CD4-positive, alpha-beta memory T cell (primary cell): ENCODE measurements at regions not wholly inside any gene's neighbourhood (a gene's known extent, or its start where the extent isn't known, plus 50 kb on each side); places are given as distances from the start of the nearest gene placed in this dataset.

Source experiments
- CTCF ChIA-PET: fragments of 350-600 bp; sonication (Branson Sonifier 250); formaldehyde crosslinking; loops from one replicate; lab custom pipeline; 2021; ENCODE audit warnings: inconsistent platforms; ENCODE audit not compliant: partially characterized antibody; lab: Charles Lee
- POLR2A ChIA-PET: fragments of 350-600 bp; sonication (Branson Sonifier 250); formaldehyde crosslinking; loops from one replicate; lab custom pipeline; 2021; ENCODE audit not compliant: partially characterized antibody; lab: Charles Lee
- DNase-seq, 5 donors: peaks; one replicate each; pipeline versions ENCODE4 v3.0.0 to v3.0.0-alpha.2; 2020 to 2022; ENCODE audit warnings: mixed read lengths in 1 of 5
- H3K27ac ChIP-seq: one replicate; pipeline ENCODE4 v1.7.0; 2013; ENCODE audit warnings: low read depth, low read length
- H3K27me3 ChIP-seq: 2 replicates; pipeline ENCODE4 v1.7.0; 2013; ENCODE audit warnings: mild to moderate bottlenecking, low read length, moderate library complexity; ENCODE audit not compliant: insufficient read depth
- H3K36me3 ChIP-seq: 2 replicates; pipeline ENCODE4 v1.7.0; 2013; ENCODE audit warnings: mild to moderate bottlenecking, low read length, moderate library complexity; ENCODE audit not compliant: insufficient read depth
- H3K4me1 ChIP-seq: 2 replicates; pipeline ENCODE4 v1.7.0; 2013; ENCODE audit warnings: mild to moderate bottlenecking, low read length, moderate library complexity; ENCODE audit not compliant: insufficient read depth
- H3K4me3 ChIP-seq, 2 donors: one replicate each; pipeline ENCODE4 v1.7.0; 2013; ENCODE audit warnings: low read length in 2 of 2, mild to moderate bottlenecking in 1 of 2
- H3K9me3 ChIP-seq, 2 donors: one replicate each; pipeline ENCODE4 v1.7.0; 2013; ENCODE audit warnings: low read length in 2 of 2, control low read depth in 1 of 2; ENCODE audit not compliant: control insufficient read depth in 1 of 2
- H3K27ac Mint-ChIP-seq, 7 donors: one replicate each; pipeline ENCODE4 v1.8.0; 2020 to 2021; ENCODE audit warnings: mixed read lengths in 7 of 7, mild to moderate bottlenecking in 6 of 7, inconsistent platforms in 3 of 7, moderate library complexity in 3 of 7
- H3K27me3 Mint-ChIP-seq, 2 donors: one replicate each; pipeline ENCODE4 v1.8.0; 2020 to 2021; ENCODE audit warnings: mixed read lengths in 2 of 2
- H3K36me3 Mint-ChIP-seq, 2 donors: one replicate each; pipeline ENCODE4 v1.8.0; 2020 to 2021; ENCODE audit warnings: mixed read lengths in 2 of 2, inconsistent platforms in 1 of 2, mild to moderate bottlenecking in 1 of 2
- H3K4me1 Mint-ChIP-seq, 4 donors: one replicate each; pipeline ENCODE4 v1.8.0; 2020 to 2021; ENCODE audit warnings: mixed read lengths in 4 of 4, mild to moderate bottlenecking in 1 of 4
- H3K4me3 Mint-ChIP-seq, 8 donors: one replicate each; pipeline ENCODE4 v1.8.0; 2020 to 2021; ENCODE audit warnings: mixed read lengths in 8 of 8, mild to moderate bottlenecking in 7 of 8, moderate library complexity in 6 of 8, inconsistent platforms in 3 of 8
- H3K9me3 Mint-ChIP-seq, 8 donors: one replicate each; pipeline ENCODE4 v1.8.0; 2020 to 2021; ENCODE audit warnings: mixed read lengths in 8 of 8, mild to moderate bottlenecking in 5 of 8, inconsistent platforms in 3 of 8, moderate library complexity in 1 of 8
- intact Hi-C: fragments of 100-400 bp; cut with micrococcal nuclease; formaldehyde crosslinking; loops from one replicate; pipeline ENCODE4 v1.15.1; 2023

GRCh38 chr7:119522698-119523097 lies 750.3 kb upstream of the KCND2 start:
- Mint-ChIP-seq H3K36me3 (no peaks in the 10 kb centered on the region), H3K4me1 (no peaks in the 10 kb centered on the region), H3K27me3 (no peaks in the 10 kb centered on the region), H3K27ac (no peak overlapping the region), H3K9me3 (peaks cover 0 to 27% (median 6%) of the 10 kb centered on the region in 8 donors), H3K4me3 (no peak overlapping the region)
- H3K4me3 ChIP-seq = no peak overlapping the region
- intact Hi-C loops = no loop called here
- no peak for DNase-seq
- H3K27ac ChIP-seq = no peak overlapping the region
- H3K27me3 ChIP-seq = no peaks in the 10 kb centered on the region
- ChIA-PET POLR2A (no interaction called here), CTCF (no interaction called here)
- no peaks in the 10 kb centered on the region for H3K4me1 ChIP-seq
- H3K9me3 ChIP-seq = no peaks in the 10 kb centered on the region
- H3K36me3 ChIP-seq = no peaks in the 10 kb centered on the region

DNA sequence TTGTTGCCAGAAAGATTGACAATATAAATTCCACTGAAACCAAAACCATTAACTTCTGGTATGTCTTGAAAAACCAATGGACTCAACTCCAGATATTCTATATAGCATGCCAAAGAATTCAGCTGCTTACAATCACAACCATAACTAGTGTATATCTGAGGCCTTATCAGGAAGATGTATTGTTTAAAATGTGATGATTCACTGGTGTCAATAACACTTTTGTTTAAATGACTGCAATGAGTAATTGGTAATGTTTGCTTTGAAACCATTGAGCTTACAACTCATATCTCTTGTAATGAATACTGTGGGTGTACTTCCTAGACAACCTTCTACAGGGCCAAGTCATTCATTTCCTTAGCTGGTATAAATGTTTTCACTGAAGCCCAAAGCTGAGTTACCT lies 727.9 kb upstream of the KCND2 start:
- H3K9me3 ChIP-seq = no peaks in the 10 kb centered on the region
- CTCF ChIA-PET = no interaction called here
- no peaks in the 10 kb centered on the region for H3K36me3 ChIP-seq
- H3K9me3 Mint-ChIP-seq = peaks cover 2 to 8% (median 4%) of the 10 kb centered on the region in 8 donors
- no peak for DNase-seq
- POLR2A ChIA-PET = no interaction called here
- H3K4me3 ChIP-seq = no peak overlapping the region
- H3K27ac Mint-ChIP-seq = no peak overlapping the region
- no peak overlapping the region for H3K27ac ChIP-seq
- no peaks in the 10 kb centered on the region for H3K4me1 ChIP-seq
- H3K36me3 Mint-ChIP-seq = no peaks in the 10 kb centered on the region
- intact Hi-C loops = no loop called here
- H3K4me1 Mint-ChIP-seq = no peaks in the 10 kb centered on the region
- H3K27me3 Mint-ChIP-seq = no peaks in the 10 kb centered on the region
- H3K4me3 Mint-ChIP-seq = no peak overlapping the region
- H3K27me3 ChIP-seq = no peaks in the 10 kb centered on the region

DNA sequence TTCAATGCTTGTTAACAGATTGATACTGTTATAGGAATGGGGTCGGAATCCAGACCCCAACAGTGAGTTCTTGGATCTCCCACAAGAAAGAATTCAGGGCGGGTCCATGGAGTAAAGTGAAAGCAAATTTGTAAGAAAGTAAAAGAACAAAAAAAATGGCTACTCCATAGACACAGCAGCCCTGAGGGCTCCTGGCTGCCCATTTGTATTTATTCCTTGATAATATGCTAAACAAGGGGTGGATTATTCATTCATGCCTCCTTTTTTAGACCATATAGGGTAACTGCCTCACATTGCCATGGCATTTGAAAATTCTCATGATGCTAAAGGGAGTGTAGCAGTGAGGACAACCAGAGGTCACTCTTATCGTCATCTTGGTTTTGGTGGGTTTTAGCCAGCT lies 717.2 kb upstream of the KCND2 start:
- no peaks in the 10 kb centered on the region for H3K27me3 ChIP-seq
- CTCF ChIA-PET = no interaction called here
- no peak overlapping the region for H3K27ac Mint-ChIP-seq
- H3K27ac ChIP-seq = no peak overlapping the region
- no peaks in the 10 kb centered on the region for H3K4me1 ChIP-seq
- intact Hi-C loops = no loop called here
- peaks cover 0 to 3% of the 10 kb centered on the region in 2 donors for H3K9me3 ChIP-seq
- no peaks in the 10 kb centered on the region for H3K36me3 ChIP-seq
- DNase-seq = no peak
- H3K4me3 Mint-ChIP-seq = no peak overlapping the region
- H3K4me1 Mint-ChIP-seq = no peaks in the 10 kb centered on the region
- H3K36me3 Mint-ChIP-seq = no peaks in the 10 kb centered on the region
- no peak overlapping the region for H3K4me3 ChIP-seq
- no peaks in the 10 kb centered on the region for H3K27me3 Mint-ChIP-seq
- POLR2A ChIA-PET = no interaction called here
- H3K9me3 Mint-ChIP-seq = peaks cover 2 to 11% (median 6%) of the 10 kb centered on the region in 8 donors

GRCh38 chr7:119556436-119556835 lies 716.5 kb upstream of the KCND2 start:
- H3K9me3 ChIP-seq = peaks cover 0 to 3% of the 10 kb centered on the region in 2 donors
- H3K27ac ChIP-seq = no peak overlapping the region
- H3K4me3 ChIP-seq = no peak overlapping the region
- CTCF ChIA-PET = no interaction called here
- H3K27me3 Mint-ChIP-seq = no peaks in the 10 kb centered on the region
- no peaks in the 10 kb centered on the region for H3K4me1 Mint-ChIP-seq
- DNase-seq = no peak
- H3K9me3 Mint-ChIP-seq = peaks cover 2 to 11% (median 5%) of the 10 kb centered on the region in 8 donors
- H3K4me1 ChIP-seq = no peaks in the 10 kb centered on the region
- H3K27ac Mint-ChIP-seq = no peak overlapping the region
- intact Hi-C loops = no loop called here
- H3K36me3 Mint-ChIP-seq = no peaks in the 10 kb centered on the region
- H3K36me3 ChIP-seq = no peaks in the 10 kb centered on the region
- POLR2A ChIA-PET = no interaction called here
- no peak overlapping the region for H3K4me3 Mint-ChIP-seq
- no peaks in the 10 kb centered on the region for H3K27me3 ChIP-seq

DNA sequence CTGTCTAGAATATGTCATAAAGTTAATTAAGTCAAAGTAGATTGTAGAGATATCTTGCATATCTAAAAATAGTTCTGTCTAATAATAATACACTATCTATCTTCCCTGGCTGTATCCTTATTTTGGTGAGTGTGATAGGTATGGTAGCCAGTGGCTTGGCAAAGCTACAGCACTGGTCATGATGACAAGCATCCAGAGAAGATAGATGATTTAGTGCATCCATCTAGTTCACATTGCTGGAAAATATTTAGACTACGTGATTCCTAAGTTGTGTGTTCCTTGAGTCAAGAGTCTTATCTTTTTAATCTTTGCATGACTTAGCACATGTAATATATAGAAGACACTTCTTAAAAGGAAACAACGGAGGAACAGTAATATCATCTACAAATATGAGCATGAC lies 711.2 kb upstream of the KCND2 start:
- no peaks in the 10 kb centered on the region for H3K36me3 Mint-ChIP-seq
- no peaks in the 10 kb centered on the region for H3K4me1 ChIP-seq
- H3K27ac ChIP-seq = no peak overlapping the region
- no peaks in the 10 kb centered on the region for H3K4me1 Mint-ChIP-seq
- DNase-seq = no peak
- no peak overlapping the region for H3K27ac Mint-ChIP-seq
- ChIA-PET POLR2A (no interaction called here), CTCF (no interaction called here)
- H3K9me3 ChIP-seq = no peaks in the 10 kb centered on the region
- H3K27me3 Mint-ChIP-seq = no peaks in the 10 kb centered on the region
- no peak overlapping the region for H3K4me3 ChIP-seq
- H3K36me3 ChIP-seq = no peaks in the 10 kb centered on the region
- H3K4me3 Mint-ChIP-seq = no peak overlapping the region
- H3K27me3 ChIP-seq = no peaks in the 10 kb centered on the region
- intact Hi-C loops = no loop called here
- H3K9me3 Mint-ChIP-seq = peaks cover 0 to 11% (median 4%) of the 10 kb centered on the region in 8 donors

- CTCF ChIA-PET = no interaction called here
- Mint-ChIP-seq H3K27ac (no peak overlapping the region), H3K4me3 (no peak overlapping the region), H3K4me1 (no peaks in the 10 kb centered on the region), H3K27me3 (no peaks in the 10 kb centered on the region), H3K9me3 (peaks cover 0 to 11% (median 3%) of the 10 kb centered on the region in 8 donors), H3K36me3 (no peaks in the 10 kb centered on the region)
- H3K4me1 ChIP-seq = no peaks in the 10 kb centered on the region
- no peak overlapping the region for H3K4me3 ChIP-seq
- no peak overlapping the region for H3K27ac ChIP-seq
- DNase-seq = no peak
- no peaks in the 10 kb centered on the region for H3K36me3 ChIP-seq
- no peaks in the 10 kb centered on the region for H3K27me3 ChIP-seq
- POLR2A ChIA-PET = no interaction called here
- H3K9me3 ChIP-seq = no peaks in the 10 kb centered on the region
- intact Hi-C loops = no loop called here
These were observed 710.1 kb upstream of the KCND2 start for GRCh38 chr7:119562839-119563238.

DNA sequence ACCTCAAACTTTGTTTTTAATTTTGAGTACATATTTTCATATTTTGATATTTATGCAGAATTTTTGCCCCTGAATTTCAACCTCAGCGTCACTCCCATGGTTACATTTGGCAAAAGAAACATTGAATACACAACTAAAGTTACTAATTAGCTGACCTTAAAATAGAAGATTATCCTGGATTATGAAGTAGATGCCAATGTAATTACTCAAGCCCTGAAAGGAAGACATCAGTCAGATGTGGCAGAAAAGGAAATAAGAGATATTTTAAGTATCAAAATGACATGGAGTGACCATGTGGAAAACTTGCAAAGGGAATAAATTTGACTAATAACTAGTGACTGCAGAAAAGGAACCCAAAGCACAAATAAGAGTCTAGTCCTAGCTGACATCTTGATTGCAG lies 701.3 kb upstream of the KCND2 start:
- Histone ChIP-seq H3K4me3 (no peak overlapping the region), H3K36me3 (no peaks in the 10 kb centered on the region), H3K4me1 (no peaks in the 10 kb centered on the region), H3K27me3 (no peaks in the 10 kb centered on the region), H3K27ac (no peak overlapping the region), H3K9me3 (no peaks in the 10 kb centered on the region)
- no peak for DNase-seq
- no peak overlapping the region for H3K4me3 Mint-ChIP-seq
- no peak overlapping the region for H3K27ac Mint-ChIP-seq
- H3K27me3 Mint-ChIP-seq = no peaks in the 10 kb centered on the region
- H3K36me3 Mint-ChIP-seq = no peaks in the 10 kb centered on the region
- no peaks in the 10 kb centered on the region for H3K4me1 Mint-ChIP-seq
- intact Hi-C loops = no loop called here
- POLR2A ChIA-PET = no interaction called here
- CTCF ChIA-PET = no interaction called here
- H3K9me3 Mint-ChIP-seq = peaks cover 0 to 12% (median 2%) of the 10 kb centered on the region in 8 donors

DNA sequence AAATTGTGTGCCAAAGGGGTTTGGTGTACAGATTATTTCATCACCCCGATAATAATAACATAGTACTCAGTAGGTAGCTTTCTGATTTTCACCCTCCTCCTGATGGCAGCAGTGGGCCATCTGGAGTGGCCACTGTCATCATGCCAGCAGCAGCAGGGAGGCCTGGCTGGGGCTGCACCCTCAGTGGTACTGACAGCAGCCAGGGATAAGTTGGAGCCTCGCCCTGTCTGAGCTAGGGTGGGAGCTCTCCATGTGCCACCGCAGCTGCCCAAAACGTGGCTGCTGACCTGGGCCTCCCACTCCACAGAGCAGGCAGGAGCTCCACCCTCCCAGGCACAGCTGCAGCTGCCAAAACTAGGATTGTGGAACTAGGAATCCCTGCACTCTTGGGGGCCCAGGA lies 700.8 kb upstream of the KCND2 start:
- Mint-ChIP-seq H3K4me1 (no peaks in the 10 kb centered on the region), H3K27ac (no peak overlapping the region)
- intact Hi-C loops = no loop called here

More for the DNA sequence above, 700.8 kb upstream of the KCND2 start:
- no peak overlapping the region for H3K27ac ChIP-seq
- no peaks in the 10 kb centered on the region for H3K27me3 Mint-ChIP-seq
- no peaks in the 10 kb centered on the region for H3K4me1 ChIP-seq
- no peaks in the 10 kb centered on the region for H3K36me3 ChIP-seq
- peaks cover 0 to 12% (median 2%) of the 10 kb centered on the region in 8 donors for H3K9me3 Mint-ChIP-seq
- no peaks in the 10 kb centered on the region for H3K27me3 ChIP-seq
- POLR2A ChIA-PET = no interaction called here
- no peaks in the 10 kb centered on the region for H3K36me3 Mint-ChIP-seq
- H3K4me3 Mint-ChIP-seq = no peak overlapping the region
- DNase-seq = no peak
- CTCF ChIA-PET = no interaction called here
- H3K9me3 ChIP-seq = no peaks in the 10 kb centered on the region
- no peak overlapping the region for H3K4me3 ChIP-seq
